ENCODE measurements at regions not wholly inside any gene's neighbourhood (a gene's known extent, or its start where the extent isn't known, plus 50 kb on each side); places are given as distances from the start of the nearest gene placed in this dataset.

DNA sequence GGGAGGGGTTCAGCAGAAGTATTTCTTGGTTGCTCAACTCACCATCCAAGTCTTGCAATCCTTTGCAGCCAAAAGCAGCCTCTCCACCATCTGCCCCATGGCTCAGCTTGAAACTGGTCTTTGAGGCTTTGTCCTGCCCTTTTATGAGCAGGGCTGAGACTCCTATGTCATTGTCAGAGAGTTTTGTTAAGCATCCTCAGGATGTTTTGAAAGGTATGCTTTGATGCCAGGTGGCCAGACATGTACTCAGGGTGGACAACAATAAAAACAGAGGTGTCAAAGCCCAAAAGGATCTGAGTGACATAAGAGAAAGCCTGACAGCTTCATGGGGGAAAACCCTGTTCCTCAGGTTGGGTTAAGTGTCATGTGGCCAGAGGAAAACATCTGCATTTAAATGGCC is 310.5 kb downstream of the PRDM2 start:
- intact Hi-C loops (cut with DNase I; ENCODE audit: low total_unique reads), result no loop called here
- TF ChIP-seq POLR2A (IDR thresholded peaks at IDR 0.05), result no peak
- TF ChIP-seq, protein P1, sequence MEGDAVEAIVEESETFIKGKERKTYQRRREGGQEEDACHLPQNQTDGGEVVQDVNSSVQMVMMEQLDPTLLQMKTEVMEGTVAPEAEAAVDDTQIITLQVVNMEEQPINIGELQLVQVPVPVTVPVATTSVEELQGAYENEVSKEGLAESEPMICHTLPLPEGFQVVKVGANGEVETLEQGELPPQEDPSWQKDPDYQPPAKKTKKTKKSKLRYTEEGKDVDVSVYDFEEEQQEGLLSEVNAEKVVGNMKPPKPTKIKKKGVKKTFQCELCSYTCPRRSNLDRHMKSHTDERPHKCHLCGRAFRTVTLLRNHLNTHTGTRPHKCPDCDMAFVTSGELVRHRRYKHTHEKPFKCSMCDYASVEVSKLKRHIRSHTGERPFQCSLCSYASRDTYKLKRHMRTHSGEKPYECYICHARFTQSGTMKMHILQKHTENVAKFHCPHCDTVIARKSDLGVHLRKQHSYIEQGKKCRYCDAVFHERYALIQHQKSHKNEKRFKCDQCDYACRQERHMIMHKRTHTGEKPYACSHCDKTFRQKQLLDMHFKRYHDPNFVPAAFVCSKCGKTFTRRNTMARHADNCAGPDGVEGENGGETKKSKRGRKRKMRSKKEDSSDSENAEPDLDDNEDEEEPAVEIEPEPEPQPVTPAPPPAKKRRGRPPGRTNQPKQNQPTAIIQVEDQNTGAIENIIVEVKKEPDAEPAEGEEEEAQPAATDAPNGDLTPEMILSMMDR (IDR thresholded peaks at IDR 0.05), result no peak
- DNase-seq (ENCODE audit: low spot score in 2 of 2), result no peak
- H3K4me3 ChIP-seq (ENCODE audit: low read depth, poor library complexity, severe bottlenecking), result no peak overlapping the region

DNA sequence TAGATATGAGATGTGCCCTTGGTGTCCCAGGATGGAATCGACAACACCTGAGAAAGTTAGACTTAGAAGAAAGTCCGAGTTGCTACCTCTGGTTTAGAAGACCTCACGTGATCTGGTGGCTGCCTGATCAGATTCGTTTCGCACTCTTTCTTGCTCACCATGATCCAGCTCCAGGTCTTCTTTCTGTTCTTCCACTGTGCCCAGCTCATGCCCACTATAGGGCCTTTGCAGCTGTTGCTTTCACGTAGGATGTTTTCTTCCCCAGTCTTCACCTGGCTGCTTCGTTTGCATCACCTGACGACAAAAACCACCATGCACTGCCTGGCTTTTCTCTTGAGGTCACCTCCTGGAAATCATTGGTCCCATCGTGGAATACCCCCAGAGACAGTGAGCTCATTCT is 311.1 kb downstream of the PRDM2 start:
- 73 to 81% methylated on average over 9 of the region's 9 CpGs for WGBS, 2 donors
- no peak for DNase-seq (ENCODE audit: low spot score in 2 of 2)
- intact Hi-C loops (cut with DNase I; ENCODE audit: low total_unique reads), result no loop called here
- TF ChIP-seq POLR2A (IDR thresholded peaks at IDR 0.05), result no peak
- TF ChIP-seq, protein P1 (IDR thresholded peaks at IDR 0.05), result no peak
- no peak overlapping the region for H3K4me3 ChIP-seq (ENCODE audit: low read depth, poor library complexity, severe bottlenecking)

DNA sequence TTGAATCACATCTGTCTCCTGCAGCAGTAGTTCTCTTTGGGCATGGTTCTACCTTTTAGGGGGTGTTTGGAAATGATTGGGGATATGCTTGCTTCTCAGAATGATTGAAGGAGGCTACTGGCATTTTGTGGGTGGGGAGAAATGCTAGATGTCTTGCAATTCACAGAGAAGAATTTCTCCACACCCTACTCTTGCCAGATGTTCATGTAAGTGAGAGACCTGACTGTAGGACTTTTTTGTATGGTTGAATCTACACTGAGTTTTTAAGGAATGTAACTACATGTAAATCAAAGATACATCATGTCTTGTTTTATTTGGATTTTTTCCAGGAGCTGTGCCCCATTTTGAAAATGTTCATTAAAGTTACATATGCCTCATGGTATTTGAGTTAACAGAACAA is 311.9 kb downstream of the PRDM2 start:
- intact Hi-C loops (cut with DNase I; ENCODE audit: low total_unique reads), result no loop called here
- no peak overlapping the region for H3K4me3 ChIP-seq (ENCODE audit: low read depth, poor library complexity, severe bottlenecking)
- DNase-seq (ENCODE audit: low spot score in 2 of 2), result no peak
- no peak for TF ChIP-seq POLR2A (IDR thresholded peaks at IDR 0.05)
- TF ChIP-seq, protein P1 (IDR thresholded peaks at IDR 0.05), result no peak

DNA sequence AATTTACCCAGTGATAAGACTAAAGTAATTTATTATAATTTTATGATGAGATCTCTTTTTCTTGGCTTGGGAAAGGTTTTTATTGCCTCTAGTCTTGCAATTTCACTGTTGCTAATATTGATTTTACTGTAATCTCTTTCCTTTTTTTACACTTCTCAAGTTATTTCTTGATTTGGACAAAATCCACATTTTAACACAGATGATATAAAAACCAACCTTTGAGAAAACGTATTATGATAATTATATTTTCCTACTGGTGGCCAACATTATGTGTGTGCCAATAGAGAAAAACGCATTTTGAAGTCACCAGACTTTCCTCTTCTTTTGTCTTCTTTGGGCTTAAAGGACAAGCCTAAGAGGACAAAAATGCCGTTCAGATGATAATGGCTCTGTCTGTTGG is 314.9 kb downstream of the PRDM2 start:
- no peak for TF ChIP-seq POLR2A (IDR thresholded peaks at IDR 0.05)
- TF ChIP-seq, protein P1 (IDR thresholded peaks at IDR 0.05), result no peak
- no peak overlapping the region for H3K4me3 ChIP-seq (ENCODE audit: low read depth, poor library complexity, severe bottlenecking)
- intact Hi-C loops (cut with DNase I; ENCODE audit: low total_unique reads), result no loop called here
- WGBS, 2 donors, result 43 to 51% methylated on average over 3 of the region's 3 CpGs
- DNase-seq (ENCODE audit: low spot score in 2 of 2), result no peak

- no peak for DNase-seq (ENCODE audit: low spot score in 2 of 2)
- H3K4me3 ChIP-seq (ENCODE audit: low read depth, poor library complexity, severe bottlenecking), result no peak overlapping the region
- intact Hi-C loops (cut with DNase I; ENCODE audit: low total_unique reads), result no loop called here
- WGBS, 2 donors, result 58 to 59% methylated on average over 4 of the region's 4 CpGs
- TF ChIP-seq POLR2A (IDR thresholded peaks at IDR 0.05), result no peak
- TF ChIP-seq, protein P1 (IDR thresholded peaks at IDR 0.05), result no peak
Measured at GRCh38 chr1:14015917-14016316, 315.9 kb downstream of the PRDM2 start.

DNA sequence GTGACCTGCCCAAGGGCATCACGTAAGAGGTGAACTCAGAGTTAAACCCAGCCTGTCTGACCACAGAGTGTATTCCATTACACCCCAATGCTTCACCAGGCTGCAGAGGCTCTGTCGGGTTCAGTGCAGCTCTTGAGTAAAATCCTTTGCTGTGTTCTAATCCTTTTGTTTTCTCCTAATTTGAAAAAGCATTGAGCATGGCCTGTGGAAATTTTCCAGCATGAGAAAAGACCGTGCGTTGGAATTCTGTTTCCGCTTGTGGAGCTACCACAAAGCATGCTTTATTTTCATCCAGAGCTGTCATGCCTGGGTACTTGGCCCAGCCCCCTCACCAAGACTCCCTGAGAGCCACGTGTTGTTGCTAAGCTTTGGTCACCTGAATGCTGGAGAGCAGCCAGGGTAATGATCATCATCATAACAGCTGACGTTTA is 317.6 kb downstream of the PRDM2 start:
- intact Hi-C loops (cut with DNase I; ENCODE audit: low total_unique reads), result no loop called here
- TF ChIP-seq POLR2A (IDR thresholded peaks at IDR 0.05), result no peak
- TF ChIP-seq, protein P1 (IDR thresholded peaks at IDR 0.05), result no peak
- DNase-seq (ENCODE audit: low spot score in 2 of 2), result peak in 1 of 2 donors; percentile 18
- no peak overlapping the region for H3K4me3 ChIP-seq (ENCODE audit: low read depth, poor library complexity, severe bottlenecking)
- WGBS, 2 donors, result 44 to 54% methylated on average over 7 of the region's 7 CpGs

All from lower leg skin (tissue), 4 donors.